Fibroblast of lung (primary cell): ENCODE measurements at regions not wholly inside any gene's neighbourhood (a gene's known extent, or its start where the extent isn't known, plus 50 kb on each side); places are given as distances from the start of the nearest gene placed in this dataset.

Experiments used
- DNase-seq, 2 donors: peaks; one replicate each; pipeline versions ENCODE4 v3.0.0 to v3.0.0-alpha.2; 2010; ENCODE audit warnings: low read depth in 2 of 2
- H2AFZ ChIP-seq: 2 replicates; pipeline ENCODE4 v1.5.1; 2012; ENCODE audit warnings: low read length, control low read depth, inconsistent platforms
- H3K27ac ChIP-seq: 2 replicates; pipeline ENCODE4 v1.5.1; 2011; ENCODE audit warnings: low read length, control low read depth; ENCODE audit not compliant: insufficient read depth
- H3K27me3 ChIP-seq: 2 replicates; pipeline ENCODE4 v1.5.1; 2011; ENCODE audit warnings: mild to moderate bottlenecking, low read length; ENCODE audit not compliant: control insufficient read depth, insufficient read depth
- H3K36me3 ChIP-seq: 2 replicates; pipeline ENCODE4 v1.5.1; 2011; ENCODE audit warnings: low read length; ENCODE audit not compliant: control insufficient read depth, insufficient read depth
- H3K4me1 ChIP-seq: 2 replicates; pipeline ENCODE4 v1.5.1; 2011; ENCODE audit warnings: low read length; ENCODE audit not compliant: control insufficient read depth, insufficient read depth; ENCODE audit errors: extremely low read depth
- H3K4me2 ChIP-seq: 2 replicates; pipeline ENCODE4 v1.5.1; 2011; ENCODE audit warnings: low read length, control low read depth; ENCODE audit not compliant: insufficient read depth; ENCODE audit errors: extremely low read depth
- H3K4me3 ChIP-seq, 4 experiments: fragments of 200-600 bp in 1 of 4; sonication (generic) in 1 of 4; replicated peaks in 1 of 4; 2 replicates each; pipeline ENCODE4 v1.5.1; 2011 to 2016; ENCODE audit warnings: low read length in 4 of 4, low read depth in 3 of 4, mild to moderate bottlenecking in 3 of 4, control low read depth in 2 of 4, inconsistent platforms in 1 of 4, mixed read lengths in 1 of 4; ENCODE audit not compliant: insufficient read depth in 1 of 4; ENCODE audit errors: control extremely low read depth in 1 of 4
- H3K79me2 ChIP-seq: 2 replicates; pipeline ENCODE4 v1.5.1; 2012; ENCODE audit warnings: mild to moderate bottlenecking, low read length, inconsistent platforms; ENCODE audit not compliant: control insufficient read depth, insufficient read depth
- H3K9ac ChIP-seq: 2 replicates; pipeline ENCODE4 v1.5.1; 2011; ENCODE audit warnings: mild to moderate bottlenecking, low read length, control low read depth; ENCODE audit not compliant: insufficient read depth
- H3K9me3 ChIP-seq: 2 replicates; pipeline ENCODE4 v1.5.1; 2012; ENCODE audit warnings: low read depth, low read length; ENCODE audit not compliant: control insufficient read depth, insufficient read depth
- H4K20me1 ChIP-seq: 2 replicates; pipeline ENCODE4 v1.5.1; 2011; ENCODE audit warnings: low read length; ENCODE audit not compliant: control insufficient read depth, insufficient read depth; ENCODE audit errors: extremely low read depth
- CTCF ChIP-seq, 2 donors: IDR thresholded peaks in 1 of 2; conservative IDR thresholded peaks in 1 of 2; 1 replicate in 1 of 2; 2 replicates in 1 of 2; pipeline ENCODE4 v1.5.1; 2011 to 2012; ENCODE audit warnings: low read length in 2 of 2, control low read depth in 1 of 2, inconsistent platforms in 1 of 2, low read depth in 1 of 2, mild to moderate bottlenecking in 1 of 2
- EZH2 ChIP-seq: IDR thresholded peaks from 2 replicates; pipeline ENCODE4 v1.5.1; 2012; ENCODE audit warnings: low read length, control low read depth, mild to moderate bottlenecking; ENCODE audit errors: missing control alignments

- Histone ChIP-seq H2AFZ (no peak overlapping the region), H3K4me2 (no peak overlapping the region), H3K9me3 (no peaks in the 10 kb centered on the region), H3K27ac (peak overlapping the region; percentile 33), H3K4me1 (peaks cover 47% of the 10 kb centered on the region), H3K4me3 (no peak overlapping the region), H4K20me1 (no peaks in the 10 kb centered on the region), H3K27me3 (no peaks in the 10 kb centered on the region), H3K36me3 (no peaks in the 10 kb centered on the region), H3K79me2 (no peaks in the 10 kb centered on the region), H3K9ac (no peak overlapping the region)
- DNase-seq, result no peak
- no peak for TF ChIP-seq CTCF (conservative IDR thresholded peaks at IDR 0.05 in 1 of 2, IDR thresholded peaks at IDR 0.05 in 1 of 2; ENCODE audit: low read depth in 1 of 2, low read length in 2 of 2)
- no peak for TF ChIP-seq EZH2
Observed at GRCh38 chr11:45087900-45088160, 58.6 kb upstream of the PRDM11 start.

DNA sequence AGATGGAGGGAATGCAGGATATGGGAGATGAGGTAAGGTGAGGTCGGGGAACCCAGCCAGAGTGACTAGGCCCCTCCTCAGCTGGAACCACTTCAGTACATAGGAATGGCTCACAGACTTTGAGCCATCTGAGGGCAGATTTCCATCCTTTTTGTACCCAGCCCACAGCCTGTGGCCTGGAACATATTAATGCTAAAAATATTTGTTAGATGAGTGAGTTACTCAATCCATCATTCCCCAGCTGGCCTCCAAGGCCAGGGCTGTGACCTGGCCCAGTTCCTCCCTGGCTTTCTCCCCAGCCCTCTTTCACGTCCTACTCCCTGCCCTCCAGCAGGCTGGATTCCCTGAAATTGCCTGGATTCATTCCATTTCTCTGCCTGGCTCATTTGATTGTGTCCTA lies 57.2 kb upstream of the PRDM11 start:
- no peaks in the 10 kb centered on the region for H3K79me2 ChIP-seq
- no peaks in the 10 kb centered on the region for H4K20me1 ChIP-seq
- no peaks in the 10 kb centered on the region for H3K27me3 ChIP-seq
- H3K4me2 ChIP-seq, result peak overlapping the region; percentile 55
- H3K9me3 ChIP-seq, result no peaks in the 10 kb centered on the region
- TF ChIP-seq CTCF (conservative IDR thresholded peaks at IDR 0.05 in 1 of 2, IDR thresholded peaks at IDR 0.05 in 1 of 2; ENCODE audit: low read depth in 1 of 2, low read length in 2 of 2) (no peak), EZH2 (no peak)
- peaks cover 56% of the 10 kb centered on the region for H3K4me1 ChIP-seq
- DNase-seq, result peak; percentile 99
- no peak overlapping the region for H3K4me3 ChIP-seq
- H2AFZ ChIP-seq, result no peak overlapping the region
- peak overlapping the region; percentile 90 for H3K27ac ChIP-seq
- H3K9ac ChIP-seq, result no peak overlapping the region
- no peaks in the 10 kb centered on the region for H3K36me3 ChIP-seq

DNA sequence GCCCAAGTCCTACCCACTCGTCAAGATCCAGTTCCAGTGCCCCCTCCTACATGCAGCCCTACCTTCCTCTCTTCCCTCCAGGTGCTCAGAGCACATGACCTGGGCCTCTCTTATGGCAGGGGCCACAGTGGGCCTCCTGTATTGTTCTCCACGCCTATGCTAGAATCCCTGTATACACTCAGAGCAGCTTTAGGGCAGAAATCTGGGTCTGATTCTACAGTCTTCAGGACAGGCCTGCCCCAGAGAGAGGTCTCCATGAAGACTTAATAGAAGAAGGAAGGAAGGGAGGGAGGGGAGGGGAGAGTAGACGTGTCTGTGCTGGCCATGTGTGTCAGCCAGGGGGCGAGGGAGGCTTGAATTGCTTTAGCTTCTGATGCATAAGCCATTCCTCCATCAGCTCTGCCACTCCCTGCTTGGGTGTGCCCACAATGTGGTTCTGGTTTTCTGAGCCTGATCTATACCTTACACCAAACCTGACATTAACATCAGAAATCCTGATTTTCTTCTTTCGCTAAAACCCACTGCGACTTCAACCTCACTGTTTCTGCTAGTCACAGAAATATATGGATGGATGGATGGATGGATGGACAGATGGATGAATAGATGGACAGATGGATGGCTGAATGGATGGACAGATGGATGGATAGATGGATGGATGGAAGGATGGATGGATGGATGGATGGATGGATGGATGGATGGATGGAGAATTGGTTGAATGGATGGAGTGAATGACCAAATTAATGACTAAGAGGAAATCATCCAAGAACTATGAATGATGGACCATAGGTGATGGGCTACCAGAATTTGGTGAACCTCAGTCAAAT lies 56.6 kb upstream of the PRDM11 start:
- Histone ChIP-seq H3K27ac (peak overlapping the region; percentile 90), H3K9ac (peak overlapping the region; percentile 28), H4K20me1 (no peaks in the 10 kb centered on the region), H3K4me2 (peak overlapping the region; percentile 55), H3K4me3 (no peak overlapping the region), H3K9me3 (no peaks in the 10 kb centered on the region), H3K4me1 (peaks cover 56% of the 10 kb centered on the region), H2AFZ (no peak overlapping the region), H3K79me2 (no peaks in the 10 kb centered on the region), H3K27me3 (peaks cover 2% of the 10 kb centered on the region), H3K36me3 (no peaks in the 10 kb centered on the region)
- no peak for TF ChIP-seq EZH2
- TF ChIP-seq CTCF (conservative IDR thresholded peaks at IDR 0.05 in 1 of 2, IDR thresholded peaks at IDR 0.05 in 1 of 2; ENCODE audit: low read depth in 1 of 2, low read length in 2 of 2), result peak; percentile 20 to 53
- peak; percentile 63 to 72 for DNase-seq
